RWPE2 (cell line): ENCODE measurements at regions not wholly inside any gene's neighbourhood (a gene's known extent, or its start where the extent isn't known, plus 50 kb on each side); places are given as distances from the start of the nearest gene placed in this dataset.

Experiments
- ATAC-seq: fragments of 200-7000 bp; cut with Tn5 transposase; 3 replicates; pipeline ENCODE4 v1.9.1; 2021; ENCODE audit warnings: low read depth
- DNase-seq: peaks from one replicate; pipeline ENCODE4 v3.0.0-alpha.2; 2020; ENCODE audit warnings: low spot score
- H3K27ac ChIP-seq: fragments of 450-650 bp; 2 replicates; pipeline ENCODE4 v1.5.1; 2017; ENCODE audit warnings: mild to moderate bottlenecking; ENCODE audit not compliant: poor library complexity, severe bottlenecking
- H3K27me3 ChIP-seq: fragments of 250-450 bp; sonication (Bioruptor Pico); 2 replicates; pipeline ENCODE4 v1.5.1; 2021; ENCODE audit warnings: mild to moderate bottlenecking, moderate library complexity; ENCODE audit not compliant: insufficient read depth, poor library complexity, severe bottlenecking
- H3K36me3 ChIP-seq: fragments of 250-450 bp; sonication (Bioruptor Pico); 2 replicates; pipeline ENCODE4 v1.5.1; 2020; ENCODE audit warnings: low read depth, mild to moderate bottlenecking, moderate library complexity
- H3K4me1 ChIP-seq: fragments of 250-450 bp; sonication (Bioruptor Pico); 2 replicates; pipeline ENCODE4 v1.5.1; 2021; ENCODE audit warnings: mild to moderate bottlenecking, moderate library complexity; ENCODE audit not compliant: insufficient read depth, poor library complexity, severe bottlenecking
- H3K4me3 ChIP-seq: fragments of 250-450 bp; sonication (Bioruptor Pico); 2 replicates; pipeline ENCODE4 v1.5.1; 2021; ENCODE audit warnings: mild to moderate bottlenecking, moderate library complexity; ENCODE audit not compliant: severe bottlenecking
- H3K9me3 ChIP-seq: fragments of 250-450 bp; sonication (Bioruptor Pico); 2 replicates; pipeline ENCODE4 v1.5.1; 2021; ENCODE audit warnings: mild to moderate bottlenecking, moderate library complexity; ENCODE audit not compliant: severe bottlenecking
- TF ChIP-seq, protein P1 (sequence below): fragments of 450-650 bp; IDR thresholded peaks from one replicate; pipeline ENCODE4 v1.5.1; 2017; ENCODE audit warnings: mild to moderate bottlenecking, moderate library complexity; ENCODE audit not compliant: poor library complexity, severe bottlenecking

GRCh38 chr11:116122697-116123472 lies 618.7 kb upstream of the CADM1 start:
- Histone ChIP-seq H3K4me3 (no peak overlapping the region), H3K36me3 (no peaks in the 10 kb centered on the region), H3K27ac (no peak overlapping the region), H3K27me3 (no peaks in the 10 kb centered on the region), H3K4me1 (no peaks in the 10 kb centered on the region), H3K9me3 (no peaks in the 10 kb centered on the region)
- no peak for DNase-seq
- TF ChIP-seq, protein P1, sequence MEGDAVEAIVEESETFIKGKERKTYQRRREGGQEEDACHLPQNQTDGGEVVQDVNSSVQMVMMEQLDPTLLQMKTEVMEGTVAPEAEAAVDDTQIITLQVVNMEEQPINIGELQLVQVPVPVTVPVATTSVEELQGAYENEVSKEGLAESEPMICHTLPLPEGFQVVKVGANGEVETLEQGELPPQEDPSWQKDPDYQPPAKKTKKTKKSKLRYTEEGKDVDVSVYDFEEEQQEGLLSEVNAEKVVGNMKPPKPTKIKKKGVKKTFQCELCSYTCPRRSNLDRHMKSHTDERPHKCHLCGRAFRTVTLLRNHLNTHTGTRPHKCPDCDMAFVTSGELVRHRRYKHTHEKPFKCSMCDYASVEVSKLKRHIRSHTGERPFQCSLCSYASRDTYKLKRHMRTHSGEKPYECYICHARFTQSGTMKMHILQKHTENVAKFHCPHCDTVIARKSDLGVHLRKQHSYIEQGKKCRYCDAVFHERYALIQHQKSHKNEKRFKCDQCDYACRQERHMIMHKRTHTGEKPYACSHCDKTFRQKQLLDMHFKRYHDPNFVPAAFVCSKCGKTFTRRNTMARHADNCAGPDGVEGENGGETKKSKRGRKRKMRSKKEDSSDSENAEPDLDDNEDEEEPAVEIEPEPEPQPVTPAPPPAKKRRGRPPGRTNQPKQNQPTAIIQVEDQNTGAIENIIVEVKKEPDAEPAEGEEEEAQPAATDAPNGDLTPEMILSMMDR, result no peak
- ATAC-seq, result no peak

DNA sequence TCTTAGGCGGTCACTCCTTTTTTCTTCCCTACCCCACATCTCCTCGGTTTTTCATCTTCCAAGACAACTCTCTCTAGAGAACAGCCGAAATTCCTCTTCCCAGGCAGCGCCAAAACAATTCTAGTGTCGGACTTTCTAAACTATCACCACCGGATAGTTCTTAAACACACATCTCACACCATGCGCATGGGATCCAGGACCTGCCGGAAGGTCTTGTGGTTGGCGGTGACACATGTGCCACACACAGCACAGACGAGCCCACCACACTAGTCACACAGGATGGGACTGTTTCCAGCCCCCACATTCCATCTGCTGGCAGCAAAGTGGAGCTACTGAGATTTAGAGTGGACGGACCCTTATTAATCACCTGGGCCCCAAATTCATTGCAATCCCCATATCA lies 614.9 kb upstream of the CADM1 start:
- Histone ChIP-seq H3K36me3 (no peaks in the 10 kb centered on the region), H3K9me3 (no peaks in the 10 kb centered on the region), H3K27me3 (no peaks in the 10 kb centered on the region), H3K4me3 (no peak overlapping the region), H3K27ac (no peak overlapping the region), H3K4me1 (no peaks in the 10 kb centered on the region)
- ATAC-seq (no peak), DNase-seq (no peak)
- TF ChIP-seq, protein P1, result no peak

- ATAC-seq (no peak), DNase-seq (no peak)
- H3K4me1 ChIP-seq, result no peaks in the 10 kb centered on the region
- no peaks in the 10 kb centered on the region for H3K27me3 ChIP-seq
- TF ChIP-seq, protein P1, result no peak
- H3K27ac ChIP-seq, result no peak overlapping the region
- no peaks in the 10 kb centered on the region for H3K36me3 ChIP-seq
- no peaks in the 10 kb centered on the region for H3K9me3 ChIP-seq
- H3K4me3 ChIP-seq, result no peak overlapping the region
Measured at GRCh38 chr11:116118138-116118470, 613.9 kb upstream of the CADM1 start.

GRCh38 chr11:116117331-116118137 lies 613.3 kb upstream of the CADM1 start:
- Histone ChIP-seq H3K4me3 (no peak overlapping the region), H3K27me3 (no peaks in the 10 kb centered on the region), H3K27ac (no peak overlapping the region), H3K4me1 (no peaks in the 10 kb centered on the region), H3K36me3 (no peaks in the 10 kb centered on the region), H3K9me3 (no peaks in the 10 kb centered on the region)
- ATAC-seq (no peak), DNase-seq (no peak)
- TF ChIP-seq, protein P1, result no peak

DNA sequence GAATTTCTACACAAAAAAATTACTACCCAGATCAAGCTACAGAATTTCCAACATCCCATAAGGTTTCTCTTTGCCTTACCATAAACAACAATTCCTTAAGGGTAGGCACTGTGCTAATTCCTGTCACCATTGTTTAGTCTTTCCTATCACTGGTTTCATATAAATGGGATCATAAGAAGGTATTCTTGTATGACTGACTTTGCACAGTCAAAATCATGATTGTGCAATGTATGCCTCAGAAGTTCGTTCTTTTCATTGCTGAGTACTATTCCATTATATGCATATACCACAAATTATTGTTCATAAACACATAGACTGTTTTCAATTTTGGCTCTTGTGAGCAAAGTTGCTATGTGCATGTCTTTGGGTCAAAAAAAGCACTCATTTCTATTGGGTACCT lies 611.6 kb upstream of the CADM1 start:
- H3K27me3 ChIP-seq, result no peaks in the 10 kb centered on the region
- TF ChIP-seq, protein P1, result no peak
- no peaks in the 10 kb centered on the region for H3K9me3 ChIP-seq
- H3K27ac ChIP-seq, result no peak overlapping the region
- DNase-seq, result no peak
- H3K4me3 ChIP-seq, result no peak overlapping the region
- H3K4me1 ChIP-seq, result no peaks in the 10 kb centered on the region
- H3K36me3 ChIP-seq, result no peaks in the 10 kb centered on the region
- ATAC-seq, result no peak
